Panc1 (cell line): ENCODE measurements at regions not wholly inside any gene's neighbourhood (a gene's known extent, or its start where the extent isn't known, plus 50 kb on each side); places are given as distances from the start of the nearest gene placed in this dataset.

ENCODE experiments used
- ATAC-seq: fragments of 200-7000 bp; cut with Tn5 transposase; 2 replicates; pipeline ENCODE4 v1.9.1; 2020; ENCODE audit warnings: mild to moderate bottlenecking, moderate library complexity
- BruUV-seq: library from RNA; stranded (reverse); fragments of 400-500 nt; replicated peaks from 2 replicates; lab custom pipeline; 2021; lab: Mats Ljungman, UMichigan
- CTCF ChIA-PET: fragments of 300-600 bp; sonication (Branson Sonifier 250); formaldehyde crosslinking; loops from one replicate; lab custom pipeline; 2022; ENCODE audit warnings: antibody characterized with exemption; lab: Charles Lee
- POLR2A ChIA-PET: fragments of 300-600 bp; sonication (Branson Sonifier 250); formaldehyde crosslinking; loops from one replicate; lab custom pipeline; 2022; ENCODE audit warnings: antibody characterized with exemption; lab: Charles Lee
- DNase-seq: peaks from one replicate; pipeline ENCODE4 v3.0.0-alpha.2; 2010; ENCODE audit warnings: low read depth, low spot score
- H3K27ac ChIP-seq: 2 replicates; pipeline ENCODE4 v1.5.1; 2011; ENCODE audit warnings: mild to moderate bottlenecking, low read length, inconsistent platforms
- H3K27me3 ChIP-seq: fragments of 200-500 bp; sonication (Bioruptor generic); 2 replicates; pipeline ENCODE4 v1.6.0; 2014; ENCODE audit warnings: low read length, inconsistent platforms; ENCODE audit not compliant: control insufficient read depth, insufficient read depth
- H3K36me3 ChIP-seq: fragments of 200-500 bp; sonication (Bioruptor generic); 2 replicates; pipeline ENCODE4 v1.5.1; 2014; ENCODE audit warnings: inconsistent platforms, mild to moderate bottlenecking, low read length, moderate library complexity; ENCODE audit not compliant: control insufficient read depth, insufficient read depth
- H3K4me1 ChIP-seq: 2 replicates; pipeline ENCODE4 v1.5.1; 2011; ENCODE audit warnings: inconsistent platforms, mild to moderate bottlenecking, low read length, moderate library complexity; ENCODE audit not compliant: control insufficient read depth, insufficient read depth
- H3K4me3 ChIP-seq, 2 experiments: 2 replicates each; pipeline ENCODE4 v1.5.1; 2011 to 2012; ENCODE audit warnings: low read depth in 2 of 2, low read length in 2 of 2, mild to moderate bottlenecking in 2 of 2, inconsistent platforms in 1 of 2, moderate library complexity in 1 of 2
- H3K9me3 ChIP-seq: fragments of 200-500 bp; sonication (Bioruptor generic); 2 replicates; pipeline ENCODE4 v1.5.1; 2014; ENCODE audit warnings: low read depth, mild to moderate bottlenecking, inconsistent platforms, low read length, moderate library complexity; ENCODE audit not compliant: control insufficient read depth, insufficient read depth
- CTCF ChIP-seq: fragments of 450-650 bp; IDR thresholded peaks from 2 replicates; pipeline ENCODE4 v1.5.1; 2017; ENCODE audit warnings: mild to moderate bottlenecking
- POLR2AphosphoS5 ChIP-seq: IDR thresholded peaks from 2 replicates; pipeline ENCODE4 v1.6.1; 2012; ENCODE audit warnings: mild to moderate bottlenecking, low read depth, low read length, moderate library complexity
- SIN3A ChIP-seq: IDR thresholded peaks from 2 replicates; pipeline ENCODE4 v1.6.1; 2012; ENCODE audit warnings: low read depth, mild to moderate bottlenecking, low read length, moderate library complexity, borderline replicate concordance; ENCODE audit not compliant: insufficient read depth
- TCF7L2 ChIP-seq: IDR thresholded peaks from 2 replicates; pipeline ENCODE4 v1.6.1; 2011; ENCODE audit warnings: mild to moderate bottlenecking, low read depth, low read length, inconsistent platforms
- in situ Hi-C: cut with HindIII; loops from 2 replicates; pipeline ENCODE4 v1.10.0; 2016; ENCODE audit warnings: low sequenced_read_pairs, low pct_unique_long_range_greater_than_20kb
- intact Hi-C: fragments of 100-400 bp; cut with micrococcal nuclease; formaldehyde crosslinking; loops from one replicate; pipeline ENCODE4 v1.10.0; 2022; ENCODE audit not compliant: unreplicated experiment
- TF ChIP-seq, protein P1 (sequence below), 2 experiments: IDR thresholded peaks; 2 replicates each; pipeline ENCODE4 v1.6.1; 2011 to 2012; ENCODE audit warnings: low read depth in 2 of 2, control low read depth in 1 of 2, low read length in 1 of 2, mild to moderate bottlenecking in 1 of 2, moderate library complexity in 1 of 2; ENCODE audit not compliant: insufficient read depth in 1 of 2

- no peak for ATAC-seq
- ChIA-PET CTCF (no interaction called here), POLR2A (no interaction called here)
- no peaks in the 10 kb centered on the region for H3K36me3 ChIP-seq
- no TSS peak for BruUV-seq
- H3K27me3 ChIP-seq, result no peaks in the 10 kb centered on the region
- TF ChIP-seq, protein P1, sequence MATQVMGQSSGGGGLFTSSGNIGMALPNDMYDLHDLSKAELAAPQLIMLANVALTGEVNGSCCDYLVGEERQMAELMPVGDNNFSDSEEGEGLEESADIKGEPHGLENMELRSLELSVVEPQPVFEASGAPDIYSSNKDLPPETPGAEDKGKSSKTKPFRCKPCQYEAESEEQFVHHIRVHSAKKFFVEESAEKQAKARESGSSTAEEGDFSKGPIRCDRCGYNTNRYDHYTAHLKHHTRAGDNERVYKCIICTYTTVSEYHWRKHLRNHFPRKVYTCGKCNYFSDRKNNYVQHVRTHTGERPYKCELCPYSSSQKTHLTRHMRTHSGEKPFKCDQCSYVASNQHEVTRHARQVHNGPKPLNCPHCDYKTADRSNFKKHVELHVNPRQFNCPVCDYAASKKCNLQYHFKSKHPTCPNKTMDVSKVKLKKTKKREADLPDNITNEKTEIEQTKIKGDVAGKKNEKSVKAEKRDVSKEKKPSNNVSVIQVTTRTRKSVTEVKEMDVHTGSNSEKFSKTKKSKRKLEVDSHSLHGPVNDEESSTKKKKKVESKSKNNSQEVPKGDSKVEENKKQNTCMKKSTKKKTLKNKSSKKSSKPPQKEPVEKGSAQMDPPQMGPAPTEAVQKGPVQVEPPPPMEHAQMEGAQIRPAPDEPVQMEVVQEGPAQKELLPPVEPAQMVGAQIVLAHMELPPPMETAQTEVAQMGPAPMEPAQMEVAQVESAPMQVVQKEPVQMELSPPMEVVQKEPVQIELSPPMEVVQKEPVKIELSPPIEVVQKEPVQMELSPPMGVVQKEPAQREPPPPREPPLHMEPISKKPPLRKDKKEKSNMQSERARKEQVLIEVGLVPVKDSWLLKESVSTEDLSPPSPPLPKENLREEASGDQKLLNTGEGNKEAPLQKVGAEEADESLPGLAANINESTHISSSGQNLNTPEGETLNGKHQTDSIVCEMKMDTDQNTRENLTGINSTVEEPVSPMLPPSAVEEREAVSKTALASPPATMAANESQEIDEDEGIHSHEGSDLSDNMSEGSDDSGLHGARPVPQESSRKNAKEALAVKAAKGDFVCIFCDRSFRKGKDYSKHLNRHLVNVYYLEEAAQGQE (IDR thresholded peaks at IDR 0.05; ENCODE audit: insufficient read depth in 1 of 2, low read depth in 2 of 2, low read length in 1 of 2), result no peak
- TF ChIP-seq CTCF (no peak), SIN3A (no peak), POLR2AphosphoS5 (no peak), TCF7L2 (no peak)
- H3K4me3 ChIP-seq, result no peak overlapping the region
- in situ Hi-C loops, result no loop called here
- DNase-seq, result no peak
- no peak overlapping the region for H3K27ac ChIP-seq
- intact Hi-C loops, result no loop called here
- no peaks in the 10 kb centered on the region for H3K9me3 ChIP-seq
- H3K4me1 ChIP-seq, result no peaks in the 10 kb centered on the region
Observed at GRCh38 chr14:54133896-54134295, 177.3 kb upstream of the BMP4 start.

- Histone ChIP-seq H3K36me3 (no peaks in the 10 kb centered on the region), H3K4me3 (no peak overlapping the region), H3K27me3 (no peaks in the 10 kb centered on the region), H3K9me3 (no peaks in the 10 kb centered on the region), H3K27ac (no peak overlapping the region), H3K4me1 (no peaks in the 10 kb centered on the region)
- ChIA-PET POLR2A (no interaction called here), CTCF (no interaction called here)
- no TSS peak for BruUV-seq
- DNase-seq, result no peak
- TF ChIP-seq SIN3A (no peak), TCF7L2 (no peak), POLR2AphosphoS5 (no peak), CTCF (no peak)
- TF ChIP-seq, protein P1 (IDR thresholded peaks at IDR 0.05; ENCODE audit: insufficient read depth in 1 of 2, low read depth in 2 of 2, low read length in 1 of 2), result no peak
- intact Hi-C loops, result no loop called here
- in situ Hi-C loops, result no loop called here
- ATAC-seq, result no peak
Observed at GRCh38 chr14:54135804-54136280, 179.2 kb upstream of the BMP4 start.
